Keratinocyte (primary cell): ENCODE measurements at regions not wholly inside any gene's neighbourhood (a gene's known extent, or its start where the extent isn't known, plus 50 kb on each side); places are given as distances from the start of the nearest gene placed in this dataset.

Source experiments
- CTCF ChIP-seq, 3 experiments: IDR thresholded peaks in 1 of 3; conservative IDR thresholded peaks in 1 of 3; optimal IDR thresholded peaks in 1 of 3; 2 replicates in 2 of 3; 3 replicates in 1 of 3; pipeline versions ENCODE3 to v1.5.1; 2011; ENCODE audit warnings: low read length in 3 of 3, mild to moderate bottlenecking in 3 of 3, moderate library complexity in 2 of 3, control low read depth in 1 of 3, inconsistent platforms in 1 of 3; ENCODE audit not compliant: insufficient read depth in 2 of 3; ENCODE audit errors: extremely low read depth in 1 of 3
- EZH2 ChIP-seq: IDR thresholded peaks from one replicate; pipeline ENCODE4 v1.6.1; 2012; ENCODE audit warnings: inconsistent platforms, mild to moderate bottlenecking, low read length, moderate library complexity

- TF ChIP-seq CTCF (optimal IDR thresholded peaks at IDR 0.05 in 1 of 3, IDR thresholded peaks at IDR 0.05 in 1 of 3, conservative IDR thresholded peaks at IDR 0.05 in 1 of 3; ENCODE audit: extremely low read depth in 1 of 3, insufficient read depth in 2 of 3, low read length in 3 of 3), result no peak
- no peak for TF ChIP-seq EZH2
Observed at GRCh38 chr6:138568997-138569396, 69.7 kb upstream of the NHSL1 start.
